Fibroblast of skin of left biceps (primary cell): ENCODE measurements at regions not wholly inside any gene's neighbourhood (a gene's known extent, or its start where the extent isn't known, plus 50 kb on each side); places are given as distances from the start of the nearest gene placed in this dataset.

Source experiments
- DNase-seq, 2 experiments: peaks; one replicate each; pipeline ENCODE4 v3.0.0-alpha.2; 2013; ENCODE audit warnings: low read depth in 2 of 2

DNA sequence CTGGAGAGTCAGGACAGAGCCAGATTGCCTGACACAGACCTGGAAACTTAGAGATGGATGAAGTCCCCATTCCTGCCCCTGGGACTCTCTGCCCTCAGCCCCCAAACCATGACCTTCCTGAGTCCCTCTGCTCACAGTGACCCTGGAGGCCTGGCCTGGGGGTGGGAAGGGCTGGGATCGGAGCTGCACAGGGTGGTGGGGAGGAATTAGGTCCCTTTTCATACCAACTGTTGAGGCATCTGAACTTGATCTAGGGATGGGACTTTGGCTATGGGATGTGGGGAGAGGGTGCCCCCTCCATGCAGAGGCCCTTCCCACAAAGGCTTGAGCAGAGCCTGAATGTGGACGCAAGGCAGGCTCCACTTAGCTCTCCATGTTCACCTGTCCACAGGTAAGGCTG, 144.1 kb downstream of the MRPL14 start:
- no peak for DNase-seq

GRCh38 chr6:43982084-43982625, 145.1 kb downstream of the MRPL14 start:
- no peak for DNase-seq

GRCh38 chr6:43981363-43981990, 145.8 kb downstream of the MRPL14 start:
- DNase-seq = no peak

- no peak for DNase-seq
Observed at GRCh38 chr6:43980004-43980795, 147.1 kb downstream of the MRPL14 start.

- no peak for DNase-seq
Observed at GRCh38 chr6:43979525-43979924, 147.7 kb downstream of the MRPL14 start.

DNA sequence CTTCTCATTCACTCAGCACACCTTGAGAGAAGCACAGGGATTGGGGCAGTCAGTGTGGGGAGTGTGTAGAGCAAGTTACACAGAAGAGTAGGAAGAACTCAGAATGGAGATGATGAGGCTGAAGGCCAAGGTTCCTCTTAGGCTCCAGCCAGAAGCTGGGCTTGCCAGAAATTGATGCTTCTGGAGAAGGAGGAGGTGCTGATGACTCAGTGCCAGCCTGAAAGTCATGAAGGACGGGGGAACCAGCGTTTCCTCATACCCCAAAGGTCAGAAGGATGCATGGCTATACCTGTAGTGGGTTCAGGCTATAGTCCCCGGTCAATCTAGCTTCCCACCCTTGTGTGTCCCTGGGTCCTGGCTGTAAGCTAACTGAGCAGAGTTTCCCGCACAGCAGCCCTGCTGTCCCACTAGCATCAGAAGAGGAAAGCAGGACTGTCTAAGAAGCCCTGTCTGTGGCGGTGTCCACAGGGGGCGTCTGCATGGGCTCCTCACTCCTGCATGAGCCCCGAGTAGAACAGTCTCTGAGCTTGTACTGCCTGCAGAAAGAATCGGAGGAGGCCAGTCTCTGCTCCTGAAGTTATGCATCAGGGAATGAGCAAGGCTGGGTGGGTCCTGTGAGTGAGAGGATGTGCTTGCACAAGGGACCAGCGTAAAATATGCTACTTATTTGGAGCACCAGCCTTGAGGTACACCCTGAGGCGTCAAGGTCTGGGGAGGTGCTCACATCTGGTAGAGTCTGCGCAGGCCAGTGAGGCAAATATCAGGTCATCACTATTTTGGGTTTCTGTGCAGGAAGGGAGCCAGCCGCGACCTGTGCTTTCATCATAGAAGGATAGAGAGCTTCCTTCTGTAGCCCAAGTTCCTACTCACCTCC, 148.5 kb downstream of the MRPL14 start:
- no peak for DNase-seq

- no peak for DNase-seq
Observed at GRCh38 chr6:43977404-43978111, 149.7 kb downstream of the MRPL14 start.

DNA sequence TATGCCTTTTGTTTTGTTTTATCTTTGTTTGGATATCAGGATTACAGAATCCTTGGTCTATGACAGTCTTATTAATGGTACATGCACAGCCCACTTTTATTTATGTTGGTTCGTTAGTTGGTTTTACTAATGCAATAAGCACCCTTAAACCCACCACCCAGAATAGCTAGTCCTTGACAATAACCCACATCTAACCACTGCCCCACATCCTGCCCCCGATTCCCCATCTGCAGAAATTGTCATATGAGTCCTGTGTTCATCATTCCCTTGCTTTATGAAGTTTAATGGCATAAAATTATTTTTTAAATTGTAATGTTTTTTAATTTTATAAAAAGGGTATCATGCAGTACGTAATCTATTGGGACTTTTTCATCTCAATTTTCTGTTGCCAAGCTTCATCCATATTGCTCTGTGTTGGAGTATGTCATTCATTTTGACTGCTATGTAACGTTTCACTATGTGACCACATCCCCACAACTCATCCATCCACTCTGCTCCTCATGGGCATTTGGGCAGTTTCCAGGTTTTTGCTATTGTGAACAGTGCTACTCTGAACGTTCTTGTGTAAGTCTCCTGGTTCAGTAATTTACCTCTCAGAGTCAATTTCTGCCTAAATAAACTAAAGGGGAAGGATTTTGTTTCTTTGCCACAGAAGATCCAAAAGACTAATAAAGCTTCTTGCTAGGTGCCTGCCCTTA, 150.4 kb downstream of the MRPL14 start:
- DNase-seq = no peak

GRCh38 chr6:43974643-43975230, 152.5 kb downstream of the MRPL14 start:
- no peak for DNase-seq

DNA sequence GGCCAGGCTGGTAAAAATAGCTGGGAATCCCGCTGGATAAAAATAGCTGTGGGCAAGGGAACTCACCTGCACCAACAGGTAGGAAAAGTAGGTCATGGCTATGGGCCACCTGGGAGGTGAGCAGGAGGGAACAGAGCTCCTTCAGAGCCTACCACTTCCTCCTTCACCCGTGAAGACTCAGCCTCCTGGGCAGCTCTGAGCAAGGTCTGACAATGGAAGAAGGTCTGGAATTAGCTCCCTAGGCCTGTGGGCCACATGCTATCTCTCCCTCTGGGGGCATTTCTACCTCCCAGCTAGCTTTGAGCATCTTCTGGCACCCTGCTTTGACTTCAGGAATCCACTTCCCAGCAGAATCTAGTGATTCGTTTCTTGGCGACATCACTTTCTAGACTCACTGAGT, 153.9 kb downstream of the MRPL14 start:
- DNase-seq = no peak

DNA sequence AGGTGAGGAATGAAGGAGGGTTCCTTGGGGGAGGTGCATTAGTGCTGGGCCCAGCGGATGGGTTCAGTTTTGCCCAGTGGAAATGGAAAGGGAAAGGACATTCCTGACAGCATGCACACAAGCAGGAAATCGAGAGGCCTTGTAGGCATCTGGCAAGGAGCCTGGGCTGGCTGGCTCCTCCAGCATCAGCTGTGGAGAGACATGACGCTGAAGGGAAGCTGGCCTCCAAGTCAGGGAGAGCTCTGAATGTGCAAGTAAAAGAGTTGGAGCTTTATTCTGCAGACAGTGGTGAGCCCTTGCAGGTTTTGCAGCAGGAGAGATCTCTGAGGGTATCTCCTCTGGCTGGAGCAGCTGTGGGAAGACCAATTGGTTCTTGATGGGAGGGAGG, 154.3 kb downstream of the MRPL14 start:
- DNase-seq = peak; percentile 65 to 73

GRCh38 chr6:43972179-43972912, 154.9 kb downstream of the MRPL14 start:
- DNase-seq = no peak

- no peak for DNase-seq
Observed at GRCh38 chr6:43971776-43972126, 155.5 kb downstream of the MRPL14 start.

DNA sequence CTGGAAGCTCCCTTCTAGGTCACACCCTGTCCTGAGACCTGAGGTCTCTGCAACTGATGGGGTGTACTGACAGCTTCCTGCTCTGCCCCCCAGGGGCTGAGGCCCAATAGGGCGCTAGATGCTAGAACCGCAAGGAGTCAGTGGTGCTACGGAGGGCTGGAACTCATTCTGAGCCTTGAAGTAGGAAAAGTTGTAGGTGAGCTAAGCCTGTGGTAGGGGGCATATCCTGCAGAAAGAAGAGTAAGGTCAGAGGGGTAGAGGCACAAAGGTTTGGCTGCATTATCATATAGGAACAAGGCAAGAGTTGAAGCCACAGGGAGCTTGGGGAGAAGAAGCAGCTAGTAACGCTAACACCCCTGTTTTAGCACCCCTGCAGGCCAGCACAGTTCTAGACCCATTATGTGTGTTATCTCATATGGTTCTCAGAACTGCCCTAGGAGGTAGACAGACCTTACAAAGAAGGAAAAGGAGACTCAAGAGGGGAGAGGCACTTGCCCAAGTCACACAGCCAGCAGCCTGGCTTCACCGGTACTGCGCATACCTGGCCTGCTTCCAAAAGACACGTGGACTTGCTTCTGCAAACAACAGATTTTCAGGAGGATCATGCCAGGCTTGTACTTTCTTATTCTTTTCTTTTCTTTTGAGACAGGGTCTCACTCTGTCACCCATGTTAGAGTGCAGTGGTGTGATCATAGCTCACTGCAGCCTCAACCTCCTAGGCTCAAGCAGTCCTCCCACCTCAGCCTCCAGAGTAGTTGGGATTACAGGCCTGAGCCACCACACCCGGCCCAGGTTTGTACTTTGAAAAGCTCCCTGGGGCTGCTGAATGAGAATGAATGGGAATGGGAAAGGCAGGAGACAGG, 156.1 kb downstream of the MRPL14 start:
- DNase-seq = no peak

DNA sequence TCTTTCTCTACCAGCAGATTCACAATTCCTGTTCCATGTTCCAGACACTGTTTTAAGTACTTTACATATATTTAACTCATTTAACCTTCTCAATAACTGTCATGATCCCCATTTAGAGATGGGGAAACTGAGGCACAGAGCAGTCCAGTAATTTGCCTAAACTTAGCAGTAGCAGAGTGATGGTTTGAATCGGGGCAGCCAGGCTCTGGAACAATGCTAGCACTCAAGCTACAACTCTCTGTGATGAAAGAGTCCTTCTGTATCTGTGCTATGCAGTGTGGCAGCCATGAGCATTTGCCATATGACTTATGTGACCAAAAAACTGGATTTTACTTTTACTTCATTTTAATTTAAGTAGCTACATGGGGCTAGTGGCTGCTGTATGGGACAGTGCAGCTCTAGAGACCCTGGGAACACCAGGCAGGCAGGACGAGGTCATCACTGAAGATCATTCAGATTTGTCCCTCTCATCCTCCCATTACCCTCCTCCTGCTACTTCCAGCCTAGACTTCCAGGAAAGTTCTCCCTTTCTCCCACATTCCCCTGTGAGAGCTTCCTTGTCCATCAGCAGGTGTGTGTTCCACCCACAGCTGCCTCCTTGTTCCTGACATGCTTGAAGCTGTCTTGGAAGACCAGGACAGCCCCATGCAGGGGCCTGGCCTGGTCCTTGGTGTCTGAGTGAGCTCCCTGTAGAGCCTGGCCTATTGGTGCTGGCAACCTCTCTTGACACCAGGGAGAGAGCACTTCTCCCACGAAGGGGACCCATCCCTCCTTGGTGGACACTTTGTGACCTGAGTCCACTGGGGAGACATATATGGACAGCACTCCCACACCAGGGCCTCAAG, 157.0 kb downstream of the MRPL14 start:
- DNase-seq = no peak

- no peak for DNase-seq
Observed at GRCh38 chr6:43969158-43969981, 157.9 kb downstream of the MRPL14 start.
